ENCODE measurements at regions not wholly inside any gene's neighbourhood (a gene's known extent, or its start where the extent isn't known, plus 50 kb on each side); places are given as distances from the start of the nearest gene placed in this dataset.

- no peak overlapping the region for H2AK9ac ChIP-seq (replicated peaks; ENCODE audit: low read depth, low read length, poor library complexity)
- H2BK5ac ChIP-seq (ENCODE audit: low read depth, low read length, poor library complexity, severe bottlenecking): no peak overlapping the region
- H4K91ac ChIP-seq (ENCODE audit: insufficient read depth, low read depth, low read length): no peak overlapping the region
- no peak overlapping the region for H2AFZ ChIP-seq (replicated peaks; ENCODE audit: low read length, poor library complexity)
- H4K8ac ChIP-seq (ENCODE audit: low read depth in 2 of 2, low read length in 2 of 2): no peak overlapping the region
- intact Hi-C loops (cut with micrococcal nuclease): loop anchor here (10.0 kb wide), 1 partner anchor 59 kb away; no protein-coding TSS in a partner anchor
- H3K23ac ChIP-seq (ENCODE audit: low read depth, low read length): no peak overlapping the region
- in situ Hi-C loops (cut with MboI; ENCODE audit: low sequenced_read_pairs): no loop called here
- dilution Hi-C loops (cut with HindIII; ENCODE audit: low sequenced_read_pairs, unreplicated experiment): no loop called here
- no peak overlapping the region for H2BK20ac ChIP-seq (ENCODE audit: low read depth, low read length)
- no peak overlapping the region for H3K18ac ChIP-seq (ENCODE audit: low read depth, low read length)
- H2BK15ac ChIP-seq (ENCODE audit: low read depth, low read length): no peak overlapping the region
- no peak overlapping the region for H4K5ac ChIP-seq (ENCODE audit: low read depth, low read length)
- no peak overlapping the region for H3K4me3 ChIP-seq (ENCODE audit: insufficient read depth, low read depth, low read length)
- H3K9ac ChIP-seq (ENCODE audit: low read depth, low read length): no peak overlapping the region
- no peaks in the 10 kb centered on the region for H3K36me3 ChIP-seq (ENCODE audit: control insufficient read depth, insufficient read depth, low read length)
- no peaks in the 10 kb centered on the region for H3K79me1 ChIP-seq (ENCODE audit: low read depth in 1 of 2, low read length in 2 of 2)
- H3K56ac ChIP-seq (ENCODE audit: extremely low read depth, insufficient read depth, low read length): no peak overlapping the region
- H3K9me3 ChIP-seq (ENCODE audit: control insufficient read depth, insufficient read depth, low read length): peaks cover 7% of the 10 kb centered on the region
- H3K4me1 ChIP-seq (ENCODE audit: control insufficient read depth, insufficient read depth, low read length): no peaks in the 10 kb centered on the region
- H2BK120ac ChIP-seq (ENCODE audit: low read depth, low read length): no peak overlapping the region
- no peaks in the 10 kb centered on the region for H3K27me3 ChIP-seq (ENCODE audit: control insufficient read depth, insufficient read depth, low read length)
- no peaks in the 10 kb centered on the region for H4K20me1 ChIP-seq (ENCODE audit: insufficient read depth, low read length)
- H3K14ac ChIP-seq (replicated peaks; ENCODE audit: low read depth, low read length): no peak overlapping the region
- CTCF ChIA-PET: no interaction called here
- no CpG with 5 or more reads among the region's 1 CpG for WGBS, 2 experiments (ENCODE audit: extremely low coverage in 2 of 2, insufficient read length in 1 of 2)
- no peak overlapping the region for H3K27ac ChIP-seq (ENCODE audit: insufficient read depth, low read length)
- no peaks in the 10 kb centered on the region for H3K9me1 ChIP-seq (ENCODE audit: insufficient read depth, low read length)
- ATAC-seq (ENCODE audit: low read depth) (no peak), DNase-seq (no peak)
- TF ChIP-seq MAZ (IDR thresholded peaks at IDR 0.05; ENCODE audit: borderline replicate concordance, low read depth, low read length) (no peak), SMC3 (IDR thresholded peaks at IDR 0.05; ENCODE audit: low read depth, low read length) (no peak), NFE2L2 (IDR thresholded peaks at IDR 0.05; ENCODE audit: low read depth, low read length) (no peak), RCOR1 (IDR thresholded peaks at IDR 0.05; ENCODE audit: insufficient replicate concordance, low read length) (no peak), BHLHE40 (IDR thresholded peaks at IDR 0.05; ENCODE audit: low read depth, low read length) (no peak), CTCF (conservative IDR thresholded peaks at IDR 0.05; ENCODE audit: low read depth, low read length) (no peak), CEBPB (IDR thresholded peaks at IDR 0.05; ENCODE audit: low read depth, low read length) (no peak), MAFK (IDR thresholded peaks at IDR 0.05; ENCODE audit: low read depth, low read length) (no peak), MXI1 (IDR thresholded peaks at IDR 0.05; ENCODE audit: borderline replicate concordance, low read depth, low read length) (no peak), RAD21 (IDR thresholded peaks at IDR 0.05; ENCODE audit: low read length) (no peak)
- no TSS peak for BruUV-seq (replicated peaks)
- H3K4me2 ChIP-seq (ENCODE audit: low read depth, low read length): no peak overlapping the region
- POLR2A ChIA-PET (ENCODE audit: unreplicated experiment): no interaction called here
- H2AK5ac ChIP-seq (ENCODE audit: low read depth, low read length): no peak overlapping the region
- no peak overlapping the region for H3K4ac ChIP-seq (ENCODE audit: low read depth, low read length)
Observed at GRCh38 chr4:45713996-45714395, 409.9 kb downstream of the GABRG1 start.

Data from IMR-90 (cell line).